Gastrocnemius medialis (tissue), 4 donors: ENCODE measurements at regions not wholly inside any gene's neighbourhood (a gene's known extent, or its start where the extent isn't known, plus 50 kb on each side); places are given as distances from the start of the nearest gene placed in this dataset.

Source experiments
- ATAC-seq, 2 donors: fragments of 150-250 bp; one replicate each; pipeline ENCODE4 v1.9.1; 2016
- DNase-seq, 2 donors: peaks; one replicate each; pipeline ENCODE4 v3.0.0-alpha.2; 2019
- H3K27ac ChIP-seq, 4 donors: fragments of 200-600 bp; sonication (generic); 1 replicate in 1 of 4; 2 replicates in 3 of 4; pipeline ENCODE4 v1.5.1; 2016 to 2018; ENCODE audit warnings: mild to moderate bottlenecking in 2 of 4, moderate library complexity in 1 of 4
- H3K27me3 ChIP-seq, 3 donors: fragments of 200-600 bp; sonication (generic) in 2 of 3; 1 replicate in 1 of 3; 2 replicates in 2 of 3; pipeline versions ENCODE4 v1.5.1 to v1.6.0; 2016 to 2019; ENCODE audit warnings: mild to moderate bottlenecking in 1 of 3, moderate library complexity in 1 of 3
- H3K36me3 ChIP-seq, 2 donors: fragments of 200-600 bp; sonication (generic) in 1 of 2; one replicate each; pipeline ENCODE4 v1.5.1; 2017 to 2018
- H3K4me1 ChIP-seq, 2 donors: fragments of 200-600 bp; sonication (generic) in 1 of 2; one replicate each; pipeline ENCODE4 v1.5.1; 2016 to 2017; ENCODE audit warnings: mild to moderate bottlenecking in 2 of 2
- H3K4me3 ChIP-seq, 4 donors: fragments of 200-600 bp; sonication (generic) in 3 of 4; 1 replicate in 1 of 4; 2 replicates in 3 of 4; pipeline ENCODE4 v1.5.1; 2016 to 2019; ENCODE audit warnings: mild to moderate bottlenecking in 2 of 4
- H3K9me3 ChIP-seq, 3 donors: fragments of 200-600 bp; sonication (generic) in 2 of 3; 1 replicate in 1 of 3; 2 replicates in 2 of 3; pipeline ENCODE4 v1.5.1; 2016 to 2019
- CTCF ChIP-seq, 5 experiments: fragments of 450-650 bp in 3 of 5; fragments of 200-600 bp in 2 of 5; sonication (generic) in 2 of 5; IDR thresholded peaks in 4 of 5; conservative IDR thresholded peaks in 1 of 5; 1 replicate in 4 of 5; 2 replicates in 1 of 5; pipeline ENCODE4 v1.5.1; 2016 to 2019; ENCODE audit warnings: antibody characterized with exemption in 5 of 5, mild to moderate bottlenecking in 3 of 5, moderate library complexity in 3 of 5
- POLR2A ChIP-seq, 2 donors: fragments of 450-650 bp; IDR thresholded peaks; one replicate each; pipeline ENCODE4 v1.6.1; 2017; ENCODE audit warnings: antibody characterized with exemption in 2 of 2, mild to moderate bottlenecking in 2 of 2, moderate library complexity in 2 of 2
- in situ Hi-C, 4 donors: fragments of 200-750 bp; cut with MboI; loops; one replicate each; pipeline versions ENCODE4 v1.15.0 to v1.8.0; 2017; ENCODE audit warnings: low sequenced_read_pairs in 4 of 4
- intact Hi-C: fragments of 100-400 bp; cut with DNase I; formaldehyde crosslinking; loops from one replicate; pipeline ENCODE4 v1.15.1; 2023; ENCODE audit warnings: low total_unique reads

GRCh38 chr4:25500626-25501316 is 123.7 kb downstream of the ANAPC4 start:
- ATAC-seq, result no peak
- no peak for DNase-seq
- Histone ChIP-seq H3K36me3 (no peaks in the 10 kb centered on the region), H3K27me3 (no peaks in the 10 kb centered on the region), H3K27ac (no peak overlapping the region), H3K9me3 (no peaks in the 10 kb centered on the region), H3K4me3 (no peak overlapping the region), H3K4me1 (no peaks in the 10 kb centered on the region)
- intact Hi-C loops (no loop called here), in situ Hi-C loops (no loop called here)
- TF ChIP-seq CTCF (IDR thresholded peaks at IDR 0.05 in 4 of 5, conservative IDR thresholded peaks at IDR 0.05 in 1 of 5) (no peak), POLR2A (IDR thresholded peaks at IDR 0.05) (no peak)

- no peak overlapping the region for H3K4me3 ChIP-seq
- in situ Hi-C loops (no loop called here), intact Hi-C loops (no loop called here)
- no peaks in the 10 kb centered on the region for H3K36me3 ChIP-seq
- no peaks in the 10 kb centered on the region for H3K4me1 ChIP-seq
- H3K27me3 ChIP-seq, result no peaks in the 10 kb centered on the region
- H3K27ac ChIP-seq, result no peak overlapping the region
- no peak for TF ChIP-seq CTCF (IDR thresholded peaks at IDR 0.05 in 4 of 5, conservative IDR thresholded peaks at IDR 0.05 in 1 of 5)
- TF ChIP-seq POLR2A (IDR thresholded peaks at IDR 0.05), result no peak
- no peaks in the 10 kb centered on the region for H3K9me3 ChIP-seq
- no peak for DNase-seq
- no peak for ATAC-seq
Measured at GRCh38 chr4:25502115-25502514, 125.1 kb downstream of the ANAPC4 start.

- TF ChIP-seq CTCF (IDR thresholded peaks at IDR 0.05 in 4 of 5, conservative IDR thresholded peaks at IDR 0.05 in 1 of 5) (no peak), POLR2A (IDR thresholded peaks at IDR 0.05) (no peak)
- intact Hi-C loops (no loop called here), in situ Hi-C loops (no loop called here)
- Histone ChIP-seq H3K27ac (no peak overlapping the region), H3K4me3 (no peak overlapping the region), H3K27me3 (no peaks in the 10 kb centered on the region), H3K36me3 (no peaks in the 10 kb centered on the region), H3K4me1 (no peaks in the 10 kb centered on the region), H3K9me3 (no peaks in the 10 kb centered on the region)
- ATAC-seq (no peak), DNase-seq (no peak)
Measured at GRCh38 chr4:25503779-25504178, 126.7 kb downstream of the ANAPC4 start.

- intact Hi-C loops, result no loop called here
- DNase-seq, result no peak
Measured at GRCh38 chr4:25504932-25505636, 128.0 kb downstream of the ANAPC4 start.

More at GRCh38 chr4:25504932-25505636, 128.0 kb downstream of the ANAPC4 start:
- no peaks in the 10 kb centered on the region for H3K9me3 ChIP-seq
- no peak for TF ChIP-seq POLR2A (IDR thresholded peaks at IDR 0.05)
- no peak for TF ChIP-seq CTCF (IDR thresholded peaks at IDR 0.05 in 4 of 5, conservative IDR thresholded peaks at IDR 0.05 in 1 of 5)
- H3K27me3 ChIP-seq, result no peaks in the 10 kb centered on the region
- no peaks in the 10 kb centered on the region for H3K36me3 ChIP-seq
- no peak overlapping the region for H3K27ac ChIP-seq
- no peak overlapping the region for H3K4me3 ChIP-seq
- no peak for ATAC-seq
- no peaks in the 10 kb centered on the region for H3K4me1 ChIP-seq
- in situ Hi-C loops, result no loop called here
